ENCODE measurements at regions not wholly inside any gene's neighbourhood (a gene's known extent, or its start where the extent isn't known, plus 50 kb on each side); places are given as distances from the start of the nearest gene placed in this dataset.
"Not testable (repeated sequence)": the region's sequence is repeated elsewhere in the genome, so short reads cannot be mapped to it uniquely, and the experiment has no call there.

- no peak overlapping the region for H3K27ac ChIP-seq (ENCODE audit: low read depth in 2 of 2, low read length in 1 of 2)
- H3K4me3 ChIP-seq (ENCODE audit: low read depth in 1 of 2, low read length in 2 of 2) = no peak overlapping the region
- H3K4me1 ChIP-seq (ENCODE audit: control insufficient read depth in 2 of 2, insufficient read depth in 2 of 2, low read length in 1 of 2) = no peaks in the 10 kb centered on the region
- no peaks in the 10 kb centered on the region for H3K27me3 ChIP-seq (ENCODE audit: control insufficient read depth in 1 of 2, insufficient read depth in 2 of 2, low read length in 2 of 2)
- 74 to 84% methylated on average over 6 of the region's 6 CpGs for WGBS, 2 donors
- no peaks in the 10 kb centered on the region for H3K9me3 ChIP-seq (ENCODE audit: control insufficient read depth in 2 of 2, insufficient read depth in 1 of 2, low read depth in 1 of 2, low read length in 1 of 2)
- H3K36me3 ChIP-seq (ENCODE audit: control insufficient read depth in 2 of 2, insufficient read depth in 2 of 2, low read length in 1 of 2) = no peaks in the 10 kb centered on the region
Measured at GRCh38 chr9:7561527-7562080, 238.0 kb downstream of the DMAC1 start.

- 39 to 45% methylated on average over 5 of the region's 5 CpGs for WGBS, 2 donors
- H3K36me3 ChIP-seq (ENCODE audit: control insufficient read depth in 2 of 2, insufficient read depth in 2 of 2, low read length in 1 of 2) = no peaks in the 10 kb centered on the region
- H3K27ac ChIP-seq (ENCODE audit: low read depth in 2 of 2, low read length in 1 of 2) = no peak overlapping the region
- H3K9me3 ChIP-seq (ENCODE audit: control insufficient read depth in 2 of 2, insufficient read depth in 1 of 2, low read depth in 1 of 2, low read length in 1 of 2) = no peaks in the 10 kb centered on the region
- H3K27me3 ChIP-seq (ENCODE audit: control insufficient read depth in 1 of 2, insufficient read depth in 2 of 2, low read length in 2 of 2) = no peaks in the 10 kb centered on the region
- no peaks in the 10 kb centered on the region for H3K4me1 ChIP-seq (ENCODE audit: control insufficient read depth in 2 of 2, insufficient read depth in 2 of 2, low read length in 1 of 2)
- H3K4me3 ChIP-seq (ENCODE audit: low read depth in 1 of 2, low read length in 2 of 2) = no peak overlapping the region
Measured at GRCh38 chr9:7560669-7561305, 238.8 kb downstream of the DMAC1 start.

- no peaks in the 10 kb centered on the region for H3K27me3 ChIP-seq (ENCODE audit: control insufficient read depth in 1 of 2, insufficient read depth in 2 of 2, low read length in 2 of 2)
- 68 to 74% methylated on average over 2 of the region's 2 CpGs for WGBS, 2 donors
- H3K4me1 ChIP-seq (ENCODE audit: control insufficient read depth in 2 of 2, insufficient read depth in 2 of 2, low read length in 1 of 2) = no peaks in the 10 kb centered on the region
- no peaks in the 10 kb centered on the region for H3K9me3 ChIP-seq (ENCODE audit: control insufficient read depth in 2 of 2, insufficient read depth in 1 of 2, low read depth in 1 of 2, low read length in 1 of 2)
- H3K27ac ChIP-seq (ENCODE audit: low read depth in 2 of 2, low read length in 1 of 2) = no peak overlapping the region
- H3K36me3 ChIP-seq (ENCODE audit: control insufficient read depth in 2 of 2, insufficient read depth in 2 of 2, low read length in 1 of 2) = no peaks in the 10 kb centered on the region
- H3K4me3 ChIP-seq (ENCODE audit: low read depth in 1 of 2, low read length in 2 of 2) = no peak overlapping the region
Measured at GRCh38 chr9:7554699-7555098, 244.9 kb downstream of the DMAC1 start.

GRCh38 chr9:7552706-7553105, 246.9 kb downstream of the DMAC1 start:
- 58 to 86% methylated on average over 1 of the region's 1 CpG for WGBS, 2 donors
- H3K36me3 ChIP-seq (ENCODE audit: control insufficient read depth in 2 of 2, insufficient read depth in 2 of 2, low read length in 1 of 2); H3K9me3 ChIP-seq (ENCODE audit: control insufficient read depth in 2 of 2, insufficient read depth in 1 of 2, low read depth in 1 of 2, low read length in 1 of 2); H3K27ac ChIP-seq (ENCODE audit: low read depth in 2 of 2, low read length in 1 of 2); H3K4me3 ChIP-seq (ENCODE audit: low read depth in 1 of 2, low read length in 2 of 2); H3K4me1 ChIP-seq (ENCODE audit: control insufficient read depth in 2 of 2, insufficient read depth in 2 of 2, low read length in 1 of 2); H3K27me3 ChIP-seq (ENCODE audit: control insufficient read depth in 1 of 2, insufficient read depth in 2 of 2, low read length in 2 of 2): not testable (repeated sequence)

- no peak overlapping the region for H3K4me3 ChIP-seq (ENCODE audit: low read depth in 1 of 2, low read length in 2 of 2)
- WGBS, 2 donors = 62 to 67% methylated on average over 3 of the region's 3 CpGs
- no peaks in the 10 kb centered on the region for H3K9me3 ChIP-seq (ENCODE audit: control insufficient read depth in 2 of 2, insufficient read depth in 1 of 2, low read depth in 1 of 2, low read length in 1 of 2)
- no peaks in the 10 kb centered on the region for H3K27me3 ChIP-seq (ENCODE audit: control insufficient read depth in 1 of 2, insufficient read depth in 2 of 2, low read length in 2 of 2)
- H3K36me3 ChIP-seq (ENCODE audit: control insufficient read depth in 2 of 2, insufficient read depth in 2 of 2, low read length in 1 of 2) = no peaks in the 10 kb centered on the region
- H3K27ac ChIP-seq (ENCODE audit: low read depth in 2 of 2, low read length in 1 of 2) = no peak overlapping the region
- H3K4me1 ChIP-seq (ENCODE audit: control insufficient read depth in 2 of 2, insufficient read depth in 2 of 2, low read length in 1 of 2) = no peaks in the 10 kb centered on the region
Measured at GRCh38 chr9:7549249-7549648, 250.3 kb downstream of the DMAC1 start.

- 0 to 93% methylated on average over 1 of the region's 1 CpG for WGBS, 2 donors
- no peaks in the 10 kb centered on the region for H3K36me3 ChIP-seq (ENCODE audit: control insufficient read depth in 2 of 2, insufficient read depth in 2 of 2, low read length in 1 of 2)
- no peak overlapping the region for H3K27ac ChIP-seq (ENCODE audit: low read depth in 2 of 2, low read length in 1 of 2)
- no peak overlapping the region for H3K4me3 ChIP-seq (ENCODE audit: low read depth in 1 of 2, low read length in 2 of 2)
- no peaks in the 10 kb centered on the region for H3K9me3 ChIP-seq (ENCODE audit: control insufficient read depth in 2 of 2, insufficient read depth in 1 of 2, low read depth in 1 of 2, low read length in 1 of 2)
- no peaks in the 10 kb centered on the region for H3K27me3 ChIP-seq (ENCODE audit: control insufficient read depth in 1 of 2, insufficient read depth in 2 of 2, low read length in 2 of 2)
- H3K4me1 ChIP-seq (ENCODE audit: control insufficient read depth in 2 of 2, insufficient read depth in 2 of 2, low read length in 1 of 2) = no peaks in the 10 kb centered on the region
Measured at GRCh38 chr9:7546261-7546660, 253.3 kb downstream of the DMAC1 start.

- Histone ChIP-seq H3K4me1 (ENCODE audit: control insufficient read depth in 2 of 2, insufficient read depth in 2 of 2, low read length in 1 of 2) (no peaks in the 10 kb centered on the region), H3K4me3 (ENCODE audit: low read depth in 1 of 2, low read length in 2 of 2) (no peak overlapping the region), H3K36me3 (ENCODE audit: control insufficient read depth in 2 of 2, insufficient read depth in 2 of 2, low read length in 1 of 2) (no peaks in the 10 kb centered on the region), H3K27me3 (ENCODE audit: control insufficient read depth in 1 of 2, insufficient read depth in 2 of 2, low read length in 2 of 2) (no peaks in the 10 kb centered on the region), H3K9me3 (ENCODE audit: control insufficient read depth in 2 of 2, insufficient read depth in 1 of 2, low read depth in 1 of 2, low read length in 1 of 2) (no peaks in the 10 kb centered on the region), H3K27ac (ENCODE audit: low read depth in 2 of 2, low read length in 1 of 2) (no peak overlapping the region)
- 91 to 94% methylated on average over 5 of the region's 5 CpGs for WGBS, 2 donors
Measured at GRCh38 chr9:7545371-7546165, 254.0 kb downstream of the DMAC1 start.

GRCh38 chr9:7542693-7543092, 256.9 kb downstream of the DMAC1 start:
- WGBS, 2 donors = 78 to 81% methylated on average over 4 of the region's 4 CpGs
- Histone ChIP-seq H3K4me3 (ENCODE audit: low read depth in 1 of 2, low read length in 2 of 2) (no peak overlapping the region), H3K27me3 (ENCODE audit: control insufficient read depth in 1 of 2, insufficient read depth in 2 of 2, low read length in 2 of 2) (no peaks in the 10 kb centered on the region), H3K4me1 (ENCODE audit: control insufficient read depth in 2 of 2, insufficient read depth in 2 of 2, low read length in 1 of 2) (no peaks in the 10 kb centered on the region), H3K36me3 (ENCODE audit: control insufficient read depth in 2 of 2, insufficient read depth in 2 of 2, low read length in 1 of 2) (no peaks in the 10 kb centered on the region), H3K9me3 (ENCODE audit: control insufficient read depth in 2 of 2, insufficient read depth in 1 of 2, low read depth in 1 of 2, low read length in 1 of 2) (no peaks in the 10 kb centered on the region), H3K27ac (ENCODE audit: low read depth in 2 of 2, low read length in 1 of 2) (no peak overlapping the region)

- no peaks in the 10 kb centered on the region for H3K9me3 ChIP-seq (ENCODE audit: control insufficient read depth in 2 of 2, insufficient read depth in 1 of 2, low read depth in 1 of 2, low read length in 1 of 2)
- WGBS, 2 donors = 79 to 87% methylated on average over 2 of the region's 2 CpGs
- no peak overlapping the region for H3K4me3 ChIP-seq (ENCODE audit: low read depth in 1 of 2, low read length in 2 of 2)
Measured at GRCh38 chr9:7542126-7542525, 257.5 kb downstream of the DMAC1 start.

More at GRCh38 chr9:7542126-7542525, 257.5 kb downstream of the DMAC1 start:
- no peaks in the 10 kb centered on the region for H3K4me1 ChIP-seq (ENCODE audit: control insufficient read depth in 2 of 2, insufficient read depth in 2 of 2, low read length in 1 of 2)
- no peak overlapping the region for H3K27ac ChIP-seq (ENCODE audit: low read depth in 2 of 2, low read length in 1 of 2)
- no peaks in the 10 kb centered on the region for H3K27me3 ChIP-seq (ENCODE audit: control insufficient read depth in 1 of 2, insufficient read depth in 2 of 2, low read length in 2 of 2)
- H3K36me3 ChIP-seq (ENCODE audit: control insufficient read depth in 2 of 2, insufficient read depth in 2 of 2, low read length in 1 of 2) = no peaks in the 10 kb centered on the region
